ENCODE measurements at regions not wholly inside any gene's neighbourhood (a gene's known extent, or its start where the extent isn't known, plus 50 kb on each side); places are given as distances from the start of the nearest gene placed in this dataset.

GRCh38 chr13:111511805-111512504 lies 191.5 kb downstream of the TEX29 start:
- Histone ChIP-seq H3K4me1 (no peaks in the 10 kb centered on the region), H3K36me3 (no peaks in the 10 kb centered on the region), H3K27ac (no peak overlapping the region), H3K27me3 (no peaks in the 10 kb centered on the region), H3K4me3 (no peak overlapping the region), H3K9me3 (no peaks in the 10 kb centered on the region)
- TF ChIP-seq, protein P1, sequence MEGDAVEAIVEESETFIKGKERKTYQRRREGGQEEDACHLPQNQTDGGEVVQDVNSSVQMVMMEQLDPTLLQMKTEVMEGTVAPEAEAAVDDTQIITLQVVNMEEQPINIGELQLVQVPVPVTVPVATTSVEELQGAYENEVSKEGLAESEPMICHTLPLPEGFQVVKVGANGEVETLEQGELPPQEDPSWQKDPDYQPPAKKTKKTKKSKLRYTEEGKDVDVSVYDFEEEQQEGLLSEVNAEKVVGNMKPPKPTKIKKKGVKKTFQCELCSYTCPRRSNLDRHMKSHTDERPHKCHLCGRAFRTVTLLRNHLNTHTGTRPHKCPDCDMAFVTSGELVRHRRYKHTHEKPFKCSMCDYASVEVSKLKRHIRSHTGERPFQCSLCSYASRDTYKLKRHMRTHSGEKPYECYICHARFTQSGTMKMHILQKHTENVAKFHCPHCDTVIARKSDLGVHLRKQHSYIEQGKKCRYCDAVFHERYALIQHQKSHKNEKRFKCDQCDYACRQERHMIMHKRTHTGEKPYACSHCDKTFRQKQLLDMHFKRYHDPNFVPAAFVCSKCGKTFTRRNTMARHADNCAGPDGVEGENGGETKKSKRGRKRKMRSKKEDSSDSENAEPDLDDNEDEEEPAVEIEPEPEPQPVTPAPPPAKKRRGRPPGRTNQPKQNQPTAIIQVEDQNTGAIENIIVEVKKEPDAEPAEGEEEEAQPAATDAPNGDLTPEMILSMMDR (IDR thresholded peaks at IDR 0.05) = no peak
- no peak for DNase-seq (ENCODE audit: low spot score)

GRCh38 chr13:111512707-111513106 lies 192.3 kb downstream of the TEX29 start:
- no peak overlapping the region for H3K4me3 ChIP-seq
- H3K4me1 ChIP-seq = no peaks in the 10 kb centered on the region
- TF ChIP-seq, protein P1 (IDR thresholded peaks at IDR 0.05) = no peak
- DNase-seq (ENCODE audit: low spot score) = peak; percentile 18
- H3K27ac ChIP-seq = no peak overlapping the region
- no peaks in the 10 kb centered on the region for H3K36me3 ChIP-seq
- H3K9me3 ChIP-seq = no peaks in the 10 kb centered on the region
- H3K27me3 ChIP-seq = no peaks in the 10 kb centered on the region

- TF ChIP-seq, protein P1 (IDR thresholded peaks at IDR 0.05) = no peak
- no peaks in the 10 kb centered on the region for H3K4me1 ChIP-seq
- no peaks in the 10 kb centered on the region for H3K27me3 ChIP-seq
- H3K9me3 ChIP-seq = no peaks in the 10 kb centered on the region
- no peaks in the 10 kb centered on the region for H3K36me3 ChIP-seq
- no peak overlapping the region for H3K27ac ChIP-seq
- peak; percentile 32 for DNase-seq (ENCODE audit: low spot score)
- no peak overlapping the region for H3K4me3 ChIP-seq
These were observed 193.5 kb downstream of the TEX29 start for GRCh38 chr13:111513766-111514609.

DNA sequence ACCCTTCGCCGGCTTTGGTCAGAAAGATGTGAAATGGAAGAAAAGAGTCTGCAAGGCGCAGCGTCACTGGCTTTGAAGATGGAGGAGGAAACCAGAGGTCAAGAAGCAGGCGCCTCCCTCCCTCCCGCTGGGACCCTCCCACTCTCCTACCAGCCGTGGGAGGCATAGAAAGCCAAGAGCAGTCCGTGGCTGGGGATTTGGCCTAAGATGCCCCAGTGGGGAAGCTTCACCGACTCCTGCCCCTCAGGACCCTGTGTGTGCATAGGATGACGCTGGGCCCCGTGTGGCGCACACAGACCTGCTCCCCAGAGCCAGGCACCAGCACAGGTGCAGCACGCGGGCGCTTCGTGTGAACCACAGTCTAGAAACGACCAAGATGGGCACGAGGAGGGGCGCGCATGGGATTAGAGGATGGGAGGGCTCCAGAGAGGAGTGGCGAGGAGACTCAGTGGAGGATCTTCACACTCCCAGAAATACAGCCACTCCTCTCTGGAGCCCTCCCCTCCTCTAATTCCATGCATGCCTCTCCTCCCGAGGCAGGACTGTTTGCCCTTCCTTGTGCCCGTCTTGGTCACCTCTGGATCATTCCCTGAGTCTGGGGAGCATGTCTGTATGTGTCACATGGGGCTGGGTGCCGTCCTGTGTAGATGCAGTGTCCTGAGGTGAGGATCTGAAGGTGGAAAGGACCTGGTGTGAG lies 194.3 kb downstream of the TEX29 start:
- no peaks in the 10 kb centered on the region for H3K27me3 ChIP-seq
- no peaks in the 10 kb centered on the region for H3K36me3 ChIP-seq
- H3K4me1 ChIP-seq = no peaks in the 10 kb centered on the region
- TF ChIP-seq, protein P1 (IDR thresholded peaks at IDR 0.05) = no peak
- H3K9me3 ChIP-seq = no peaks in the 10 kb centered on the region
- DNase-seq (ENCODE audit: low spot score) = peak; percentile 36
- H3K4me3 ChIP-seq = no peak overlapping the region
- no peak overlapping the region for H3K27ac ChIP-seq

DNA sequence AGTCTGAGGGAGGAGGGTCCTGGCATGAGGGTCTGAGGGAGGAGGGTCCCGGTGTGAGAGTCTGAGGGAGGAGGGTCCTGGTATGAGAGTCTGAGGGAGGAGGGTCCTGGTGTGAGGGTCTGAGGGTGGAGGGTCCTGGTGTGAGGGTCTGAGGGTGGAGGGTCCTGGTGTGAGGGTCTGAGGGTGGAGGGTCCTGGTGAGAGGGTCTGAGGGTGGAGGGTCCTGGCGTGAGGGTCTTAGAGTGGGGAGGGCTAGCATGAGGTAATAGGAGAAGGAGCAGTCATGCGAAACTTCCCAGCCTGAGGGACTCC lies 194.8 kb downstream of the TEX29 start:
- Histone ChIP-seq H3K27me3 (no peaks in the 10 kb centered on the region), H3K4me3 (no peak overlapping the region), H3K27ac (no peak overlapping the region), H3K4me1 (no peaks in the 10 kb centered on the region), H3K36me3 (no peaks in the 10 kb centered on the region), H3K9me3 (no peaks in the 10 kb centered on the region)
- DNase-seq (ENCODE audit: low spot score) = peak; percentile 1
- TF ChIP-seq, protein P1 (IDR thresholded peaks at IDR 0.05) = no peak
